HPDE6-E6E7 (cell line): ENCODE measurements at regions not wholly inside any gene's neighbourhood (a gene's known extent, or its start where the extent isn't known, plus 50 kb on each side); places are given as distances from the start of the nearest gene placed in this dataset.
"Not testable (repeated sequence)": the region's sequence is repeated elsewhere in the genome, so short reads cannot be mapped to it uniquely, and the experiment has no call there.

ENCODE experiments used
- DNase-seq: peaks from one replicate; pipeline ENCODE4 v3.0.0; 2011; ENCODE audit warnings: missing footprints; ENCODE audit errors: extremely low spot score

DNA sequence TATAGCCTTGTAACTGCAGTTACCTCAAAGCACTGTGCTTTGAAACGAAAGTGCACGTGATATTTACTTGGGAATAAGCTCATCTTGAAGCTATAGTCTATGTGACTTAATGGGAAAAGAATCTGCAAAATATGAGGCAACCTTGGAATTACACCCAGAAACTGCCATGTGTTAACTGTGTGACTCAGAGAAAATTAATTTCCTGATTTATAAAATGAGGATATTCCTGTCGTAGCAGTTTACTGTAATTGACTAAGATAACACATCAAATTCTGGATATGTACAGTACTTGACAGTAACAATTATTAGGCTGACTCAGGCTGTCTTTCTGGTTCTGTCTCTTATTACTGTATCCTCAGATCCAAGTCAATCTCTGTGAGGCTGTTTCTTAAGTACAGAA, 1079.9 kb upstream of the ACO1 start:
- DNase-seq: peak; percentile 19

- DNase-seq: no peak
Observed at GRCh38 chr9:31314241-31314640, 1070.2 kb upstream of the ACO1 start.

GRCh38 chr9:31320494-31320893, 1063.9 kb upstream of the ACO1 start:
- DNase-seq: no peak

- no peak for DNase-seq
Observed at GRCh38 chr9:31321256-31321655, 1063.2 kb upstream of the ACO1 start.

GRCh38 chr9:31321686-31322085, 1062.8 kb upstream of the ACO1 start:
- DNase-seq: no peak

DNA sequence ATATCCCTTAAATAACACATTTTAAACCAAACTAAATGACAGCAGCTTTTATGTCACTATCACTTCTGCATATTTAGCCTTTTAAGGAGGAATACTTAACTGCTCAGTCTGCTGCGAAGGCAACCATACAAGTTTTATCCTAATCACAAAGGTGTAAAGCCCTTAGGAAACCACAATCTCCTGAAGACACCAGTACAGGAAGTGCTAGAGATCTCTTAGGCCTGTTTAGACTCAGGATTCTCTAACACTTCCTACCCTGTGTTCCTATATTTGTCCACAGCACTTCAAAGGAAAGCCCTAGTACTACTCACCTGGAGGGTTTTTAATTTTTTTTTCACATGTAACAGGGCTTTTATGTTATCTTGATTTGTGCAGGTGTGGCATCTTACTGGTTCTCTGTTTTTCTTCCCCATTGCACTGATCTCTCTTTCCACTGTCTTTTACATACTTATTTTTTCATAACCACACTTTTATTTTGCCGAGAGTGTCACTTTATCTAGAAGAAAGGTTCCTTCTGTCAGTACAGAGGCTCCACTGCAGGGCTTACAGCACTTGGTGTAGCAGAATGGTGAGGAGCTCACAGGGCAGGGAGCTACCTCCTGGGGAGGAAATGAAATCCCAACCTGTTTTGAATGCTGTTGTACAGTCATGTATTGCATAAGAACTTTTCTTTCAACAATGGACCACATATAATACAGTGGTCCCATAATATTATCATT, 1060.6 kb upstream of the ACO1 start:
- no peak for DNase-seq

DNA sequence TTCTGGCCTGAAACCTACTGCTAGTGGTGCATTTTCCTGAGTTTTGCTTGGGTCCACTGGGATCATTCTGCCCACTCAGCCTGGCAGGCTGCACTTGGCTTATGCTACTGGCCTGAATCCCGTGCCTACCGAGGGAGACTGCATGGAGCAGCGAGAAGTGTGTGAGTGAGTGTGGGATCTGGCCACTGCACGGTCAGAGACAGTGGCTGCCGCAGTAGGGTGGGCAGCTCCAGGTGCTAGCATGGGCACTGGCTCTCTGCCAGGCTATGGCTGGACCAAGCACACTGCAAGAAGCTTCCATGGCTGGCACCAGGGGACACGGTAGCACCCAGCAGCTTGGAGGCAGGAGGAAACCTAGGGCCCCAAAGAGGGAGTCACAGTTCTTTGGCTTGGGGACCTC, 1058.7 kb upstream of the ACO1 start:
- no peak for DNase-seq

DNA sequence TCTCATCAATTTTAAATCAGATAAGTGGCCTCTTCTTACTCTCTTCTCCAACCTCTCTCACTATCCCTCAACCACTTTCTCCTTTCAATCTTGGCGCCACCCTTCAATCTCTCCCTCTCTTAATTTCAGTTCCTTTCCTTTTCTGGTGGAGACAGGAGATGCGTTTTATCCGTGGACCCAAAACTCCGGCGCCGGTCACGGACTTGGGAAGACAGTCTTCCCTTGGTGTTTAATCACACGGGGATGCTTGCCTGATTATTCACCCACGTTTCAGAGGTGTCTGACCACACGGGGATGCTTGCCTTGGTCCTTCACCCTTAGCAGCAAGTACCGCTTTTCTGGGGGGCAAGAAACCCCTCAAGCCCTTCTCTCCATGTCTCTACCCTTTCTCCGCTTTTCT, 1057.6 kb upstream of the ACO1 start:
- DNase-seq: not testable (repeated sequence)

- no peak for DNase-seq
Observed at GRCh38 chr9:31334837-31335528, 1049.5 kb upstream of the ACO1 start.

- no peak for DNase-seq
Observed at GRCh38 chr9:31335529-31336234, 1048.8 kb upstream of the ACO1 start.

DNA sequence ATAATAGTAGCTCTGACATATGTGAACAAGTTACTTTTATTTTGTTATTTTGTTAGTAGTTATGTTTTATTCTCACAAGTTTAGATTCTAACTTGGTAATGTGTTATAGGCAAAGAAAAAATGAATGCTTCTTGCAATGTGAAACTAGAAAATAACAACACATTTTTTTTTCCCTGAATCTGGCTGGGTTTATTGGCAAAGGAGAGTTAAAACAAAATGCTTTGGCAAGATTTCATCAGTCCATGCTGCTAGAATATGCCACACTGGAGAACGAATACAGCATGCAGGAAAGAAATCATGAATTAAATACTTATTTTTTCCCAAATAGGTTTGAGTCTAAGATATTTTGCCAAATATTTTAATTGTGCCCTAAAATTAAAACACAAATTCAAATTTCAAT, 1048.1 kb upstream of the ACO1 start:
- no peak for DNase-seq

GRCh38 chr9:31336841-31337240, 1047.6 kb upstream of the ACO1 start:
- no peak for DNase-seq

- DNase-seq: peak; percentile 14
Observed at GRCh38 chr9:31347082-31347617, 1037.3 kb upstream of the ACO1 start.

- DNase-seq: no peak
Observed at GRCh38 chr9:31355159-31355882, 1029.1 kb upstream of the ACO1 start.

GRCh38 chr9:31355965-31356364, 1028.5 kb upstream of the ACO1 start:
- DNase-seq: no peak

GRCh38 chr9:31359071-31359470, 1025.4 kb upstream of the ACO1 start:
- no peak for DNase-seq

- DNase-seq: no peak
Observed at GRCh38 chr9:31364171-31364570, 1020.3 kb upstream of the ACO1 start.

GRCh38 chr9:31372799-31373587, 1011.5 kb upstream of the ACO1 start:
- DNase-seq: peak; percentile 14

DNA sequence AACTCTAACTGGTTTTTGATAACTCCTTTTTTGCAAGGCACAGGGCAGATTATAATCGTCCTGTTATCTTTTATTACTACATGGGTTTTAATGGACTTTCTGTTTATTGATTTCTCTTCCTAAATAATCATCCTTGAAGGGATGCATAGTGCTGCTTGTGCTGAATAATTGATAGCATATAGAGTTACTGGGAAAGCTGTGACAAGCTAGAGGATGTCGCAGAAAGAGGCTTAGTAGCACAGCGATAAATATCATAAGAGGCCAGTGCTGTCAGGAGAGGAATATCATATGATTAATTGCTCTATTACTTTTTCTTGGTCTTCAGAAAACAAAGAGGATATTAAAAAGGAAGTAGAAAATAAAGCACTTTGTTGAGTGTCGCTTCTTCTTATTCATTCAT, 1007.1 kb upstream of the ACO1 start:
- DNase-seq: no peak

- DNase-seq: no peak
Observed at GRCh38 chr9:31388660-31389059, 995.8 kb upstream of the ACO1 start.

DNA sequence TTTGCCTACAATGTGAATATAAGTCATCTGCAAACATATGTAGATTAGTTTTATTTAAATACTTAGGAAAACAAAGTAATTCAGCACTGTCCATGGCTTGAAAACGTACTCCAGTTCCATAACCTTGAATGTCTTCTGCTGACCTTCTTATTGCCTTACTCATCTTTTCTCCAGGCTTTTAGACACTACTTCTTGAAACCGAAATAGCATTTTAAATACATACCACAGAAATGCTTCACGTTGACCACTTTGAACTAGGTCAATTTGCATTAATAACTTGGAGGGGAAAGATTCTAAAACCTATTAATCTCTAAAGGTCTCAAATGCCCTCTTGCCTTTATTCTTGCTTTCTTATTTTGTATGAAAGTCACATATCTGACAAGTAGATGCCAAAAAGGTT, 995.4 kb upstream of the ACO1 start:
- no peak for DNase-seq
